Gastrocnemius medialis (tissue), 4 donors: ENCODE measurements at regions not wholly inside any gene's neighbourhood (a gene's known extent, or its start where the extent isn't known, plus 50 kb on each side); places are given as distances from the start of the nearest gene placed in this dataset.

Source experiments
- CTCF ChIP-seq, 5 experiments: fragments of 450-650 bp in 3 of 5; fragments of 200-600 bp in 2 of 5; sonication (generic) in 2 of 5; IDR thresholded peaks in 4 of 5; conservative IDR thresholded peaks in 1 of 5; 1 replicate in 4 of 5; 2 replicates in 1 of 5; pipeline ENCODE4 v1.5.1; 2016 to 2019; ENCODE audit warnings: antibody characterized with exemption in 5 of 5, mild to moderate bottlenecking in 3 of 5, moderate library complexity in 3 of 5
- POLR2A ChIP-seq, 2 donors: fragments of 450-650 bp; IDR thresholded peaks; one replicate each; pipeline ENCODE4 v1.6.1; 2017; ENCODE audit warnings: antibody characterized with exemption in 2 of 2, mild to moderate bottlenecking in 2 of 2, moderate library complexity in 2 of 2

GRCh38 chr20:47865912-47866311, 80.6 kb upstream of the SULF2 start:
- TF ChIP-seq POLR2A (IDR thresholded peaks at IDR 0.05) = no peak
- no peak for TF ChIP-seq CTCF (IDR thresholded peaks at IDR 0.05 in 4 of 5, conservative IDR thresholded peaks at IDR 0.05 in 1 of 5)
